HG02571 (cell line): ENCODE measurements at regions not wholly inside any gene's neighbourhood (a gene's known extent, or its start where the extent isn't known, plus 50 kb on each side); places are given as distances from the start of the nearest gene placed in this dataset.

Source experiments
- ATAC-seq: cut with Tn5 transposase; IDR thresholded peaks from one replicate; pipeline ENCODE4 v1.9.1; 2021; ENCODE audit warnings: mild to moderate bottlenecking, moderate library complexity; ENCODE audit not compliant: unreplicated experiment

DNA sequence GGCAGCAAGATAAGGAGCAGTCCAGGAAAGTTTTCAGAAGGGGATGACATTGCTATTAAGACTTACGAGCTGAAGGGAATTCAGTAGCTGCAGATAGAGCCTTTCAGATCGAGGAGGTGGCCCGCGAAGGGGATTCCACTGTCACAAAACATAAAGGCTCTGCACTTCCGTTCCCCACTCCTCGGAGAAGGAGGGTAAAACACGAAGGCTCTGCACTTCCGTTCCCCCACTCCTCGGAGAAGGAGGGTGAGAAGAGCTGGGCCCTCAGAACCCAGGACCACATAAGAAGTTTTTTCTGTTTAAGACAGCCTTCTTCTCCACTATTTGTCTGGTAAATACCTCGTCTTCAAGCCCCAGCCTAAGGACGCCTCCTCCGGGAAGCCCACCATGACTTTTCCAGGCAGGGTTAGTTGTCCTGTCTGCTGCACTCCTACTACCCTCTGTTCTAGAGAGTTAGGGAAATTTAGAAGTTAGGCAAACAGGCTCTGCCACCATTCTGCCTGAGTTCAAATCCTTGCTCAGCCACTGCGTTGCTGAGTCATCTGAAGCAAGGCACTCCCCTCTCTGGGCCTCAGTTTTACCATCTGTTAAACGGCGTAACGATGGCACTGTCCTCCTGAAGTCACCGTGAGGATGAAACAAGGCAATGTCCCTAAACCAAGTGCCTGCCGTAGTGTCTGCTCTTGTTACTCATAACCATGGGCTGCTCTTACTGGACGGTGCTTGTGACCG lies 134.1 kb upstream of the HES1 start:
- ATAC-seq = no peak

DNA sequence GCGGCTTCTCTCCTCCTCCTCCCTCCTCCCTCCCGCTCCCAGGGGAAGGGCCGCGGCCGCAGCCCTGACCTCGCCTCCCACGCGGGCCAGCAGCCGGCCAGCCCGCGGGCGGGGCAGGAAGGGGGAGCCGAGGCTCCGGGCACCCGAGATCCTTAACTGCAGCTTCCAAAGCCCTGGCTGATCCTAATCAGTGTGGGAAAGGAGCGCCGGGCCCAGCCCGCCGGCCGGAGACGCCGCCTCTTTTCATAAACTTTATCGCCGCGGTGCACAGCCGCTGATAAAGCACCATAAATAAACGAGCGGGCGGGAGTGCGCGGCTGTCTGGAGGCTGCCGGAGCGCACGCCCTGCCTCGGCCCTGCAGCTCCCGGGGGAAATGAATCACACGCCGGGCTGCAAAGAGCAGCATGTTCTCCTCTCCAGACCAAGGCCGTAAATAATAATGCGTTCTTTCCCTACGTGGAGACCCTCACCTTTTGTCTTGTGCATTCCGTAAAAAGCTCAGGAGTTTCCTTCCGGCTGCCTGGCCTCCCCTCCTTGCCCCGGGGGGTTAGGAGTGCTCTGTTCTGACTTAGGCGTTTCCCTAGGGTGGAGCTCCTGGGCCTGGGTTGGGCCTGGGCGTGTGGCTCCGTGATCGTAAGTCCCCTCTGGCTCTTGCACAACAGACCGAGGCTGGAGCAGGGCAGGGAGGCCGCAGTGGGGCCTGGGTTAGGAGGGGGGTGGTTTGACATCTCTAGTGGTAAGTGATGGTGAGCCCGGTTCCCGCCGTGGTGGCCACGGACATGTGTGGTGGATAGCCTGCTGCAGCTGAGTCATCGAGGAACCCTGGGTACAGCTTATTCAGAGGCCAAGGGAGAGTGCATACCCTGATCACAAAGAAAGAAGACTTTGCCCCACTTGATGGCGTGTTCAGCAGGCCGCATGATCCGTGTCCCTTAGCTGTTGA lies 132.6 kb upstream of the HES1 start:
- peak; percentile 49 for ATAC-seq

DNA sequence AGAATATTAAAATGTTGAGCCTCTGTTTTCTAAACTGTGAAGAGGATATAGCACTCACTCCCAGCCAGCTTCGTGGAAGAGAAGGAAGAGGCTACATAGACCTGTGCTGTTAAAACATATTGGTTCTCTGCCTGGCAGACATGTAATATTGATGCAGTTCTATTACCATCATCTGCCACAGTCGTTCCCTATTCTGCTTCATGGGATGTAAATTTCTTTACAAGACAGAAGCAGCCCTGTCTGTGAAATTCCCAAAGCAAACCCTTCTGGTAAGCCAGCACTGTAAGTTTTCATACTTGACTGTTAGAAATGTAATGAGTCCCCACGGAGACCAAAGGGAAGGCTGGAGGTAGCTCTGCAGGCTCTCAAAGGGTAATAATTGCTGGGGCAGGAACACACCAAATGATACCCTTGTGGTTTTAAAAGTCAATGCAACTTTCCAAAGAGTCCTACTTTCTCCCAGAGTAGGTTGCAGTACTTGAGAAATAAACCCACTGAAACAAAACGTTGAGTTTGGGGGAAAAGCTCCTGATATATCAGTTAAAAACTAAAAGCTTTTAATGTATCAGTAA lies 129.9 kb upstream of the HES1 start:
- no peak for ATAC-seq

DNA sequence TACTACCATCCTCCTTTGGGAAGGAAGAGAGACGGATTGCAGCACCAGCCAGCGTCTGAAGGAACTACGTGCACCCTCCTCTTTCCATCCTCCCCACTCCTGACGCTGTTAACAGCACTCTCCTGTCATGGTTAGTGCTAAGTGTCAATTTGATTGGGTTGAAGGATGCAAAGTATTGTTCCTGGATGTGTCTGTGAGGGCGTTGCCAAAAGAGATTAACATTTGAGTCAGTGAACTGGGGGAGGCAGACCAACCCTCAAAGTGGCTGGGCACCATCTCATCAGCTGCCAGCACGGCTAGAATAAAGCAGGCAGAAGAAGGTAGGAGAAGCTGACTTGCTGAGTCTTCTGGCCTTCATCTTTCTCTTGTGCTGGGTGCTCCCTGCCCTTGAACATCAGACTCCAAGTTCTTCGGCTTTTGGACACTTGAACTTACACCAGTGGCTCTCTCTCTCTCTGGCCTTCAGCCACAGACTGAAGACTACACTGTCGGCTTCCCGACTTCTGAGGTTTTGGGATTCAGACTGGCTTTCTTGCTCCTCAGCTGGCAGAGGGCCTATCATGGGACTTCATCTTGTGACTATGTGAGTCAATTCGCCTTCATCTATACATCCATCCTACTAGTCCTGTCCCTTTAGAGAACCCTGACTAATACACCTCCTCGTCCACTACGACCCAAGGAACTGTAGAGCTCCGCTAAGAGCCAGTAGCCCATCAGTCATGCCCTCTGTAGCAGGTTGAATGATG lies 128.2 kb upstream of the HES1 start:
- no peak for ATAC-seq

DNA sequence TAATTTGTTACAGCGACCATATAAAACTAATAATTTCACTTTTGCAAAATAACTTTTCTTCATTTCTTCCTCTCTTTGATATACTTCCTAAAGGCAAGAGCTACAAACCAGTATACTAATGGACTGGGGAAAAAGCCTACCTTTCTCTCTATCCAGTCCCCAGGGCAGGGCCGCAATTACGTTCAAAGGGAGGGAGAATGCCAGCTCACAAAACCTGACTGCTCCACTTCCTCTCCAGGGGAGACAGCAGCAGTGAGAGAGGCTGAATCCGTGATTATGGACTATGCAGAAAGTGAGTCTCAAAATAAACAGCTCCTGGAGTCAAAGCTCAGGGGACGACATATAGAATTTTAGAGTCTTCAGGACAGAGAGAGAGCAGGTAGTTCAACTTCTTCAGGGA lies 126.9 kb upstream of the HES1 start:
- no peak for ATAC-seq

DNA sequence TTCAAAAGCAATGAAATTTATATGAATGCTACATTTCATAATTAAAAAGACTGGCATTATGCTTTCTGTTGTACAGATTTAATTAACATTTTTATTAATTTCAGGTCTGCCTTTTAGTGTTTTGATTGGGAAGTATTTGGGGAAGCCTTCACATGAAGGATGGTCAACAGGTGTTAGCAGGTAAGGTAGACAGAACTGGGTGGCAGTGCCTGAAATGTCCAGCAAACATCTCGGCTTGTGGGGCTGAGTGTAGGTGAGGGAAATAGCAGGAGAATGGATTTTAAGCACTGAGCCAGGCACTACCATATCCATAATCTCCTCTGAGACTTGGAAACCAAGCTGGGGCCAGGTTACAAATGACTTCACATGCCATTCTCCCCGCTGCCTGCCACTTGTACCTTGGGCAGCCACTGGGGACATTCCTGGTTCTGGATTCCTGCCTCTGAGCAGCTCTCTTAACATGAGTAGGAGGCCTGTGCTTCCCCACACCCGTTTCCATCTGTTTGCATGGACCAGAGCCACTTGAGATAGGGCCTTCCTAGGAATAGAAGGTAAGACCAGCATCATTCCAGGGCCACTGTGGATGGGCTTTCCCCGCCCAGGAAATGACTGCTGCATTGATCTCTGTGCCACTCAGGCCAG lies 125.9 kb upstream of the HES1 start:
- no peak for ATAC-seq

DNA sequence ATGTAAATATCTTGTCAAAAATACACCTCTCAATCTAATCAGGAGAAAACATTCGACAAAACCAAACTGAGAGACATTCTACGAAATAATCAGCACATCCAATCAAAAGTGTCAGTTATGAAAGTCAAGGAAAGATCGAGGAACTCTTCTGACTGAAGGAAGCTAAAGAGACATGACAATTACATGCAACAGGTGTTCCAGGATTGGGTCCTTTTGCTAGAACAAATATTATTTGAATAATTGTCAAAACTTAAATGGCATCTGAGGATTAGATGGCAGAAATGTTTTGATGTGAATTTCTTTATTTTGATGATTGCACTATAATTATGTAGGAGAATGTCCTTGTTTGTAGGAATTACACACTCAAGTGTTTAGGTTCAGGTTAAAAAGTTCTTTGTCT lies 124.1 kb upstream of the HES1 start:
- ATAC-seq = no peak

DNA sequence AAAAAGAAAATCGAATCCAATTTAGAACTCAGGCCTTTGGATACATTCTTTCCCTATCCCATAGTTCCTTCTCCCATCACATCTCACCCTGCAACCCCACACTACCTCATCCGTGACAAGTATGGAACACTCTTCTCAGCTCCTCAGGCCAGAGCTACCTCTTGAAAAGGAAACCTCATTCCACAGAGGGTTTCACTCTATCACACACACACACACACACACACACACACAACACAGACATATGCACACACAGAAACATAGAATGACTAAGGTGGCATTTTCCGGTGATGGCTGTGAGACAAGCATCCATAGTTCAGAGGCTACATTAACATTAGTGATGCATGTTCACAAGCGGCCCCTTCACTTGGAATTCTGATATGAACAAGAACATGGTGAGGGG lies 122.0 kb upstream of the HES1 start:
- no peak for ATAC-seq

DNA sequence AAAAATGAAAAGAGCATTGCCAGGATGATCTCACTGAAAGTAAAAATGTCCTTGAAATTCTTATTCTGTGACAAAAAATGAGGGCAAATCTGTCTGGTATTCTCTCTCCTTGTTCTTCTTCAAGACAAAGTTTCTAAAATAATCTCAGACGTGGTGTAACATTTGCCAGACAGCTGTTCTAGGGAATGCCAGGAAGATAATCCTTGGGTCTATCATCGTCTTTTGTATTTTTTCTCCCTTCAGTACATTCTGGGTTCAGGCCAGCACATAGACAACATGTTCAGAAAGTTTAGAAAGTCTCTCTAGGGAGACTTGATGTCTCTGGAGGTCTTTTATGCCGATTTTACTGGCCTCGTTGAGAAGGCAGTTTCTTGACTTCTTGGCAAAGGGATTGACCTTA lies 121.2 kb upstream of the HES1 start:
- no peak for ATAC-seq

DNA sequence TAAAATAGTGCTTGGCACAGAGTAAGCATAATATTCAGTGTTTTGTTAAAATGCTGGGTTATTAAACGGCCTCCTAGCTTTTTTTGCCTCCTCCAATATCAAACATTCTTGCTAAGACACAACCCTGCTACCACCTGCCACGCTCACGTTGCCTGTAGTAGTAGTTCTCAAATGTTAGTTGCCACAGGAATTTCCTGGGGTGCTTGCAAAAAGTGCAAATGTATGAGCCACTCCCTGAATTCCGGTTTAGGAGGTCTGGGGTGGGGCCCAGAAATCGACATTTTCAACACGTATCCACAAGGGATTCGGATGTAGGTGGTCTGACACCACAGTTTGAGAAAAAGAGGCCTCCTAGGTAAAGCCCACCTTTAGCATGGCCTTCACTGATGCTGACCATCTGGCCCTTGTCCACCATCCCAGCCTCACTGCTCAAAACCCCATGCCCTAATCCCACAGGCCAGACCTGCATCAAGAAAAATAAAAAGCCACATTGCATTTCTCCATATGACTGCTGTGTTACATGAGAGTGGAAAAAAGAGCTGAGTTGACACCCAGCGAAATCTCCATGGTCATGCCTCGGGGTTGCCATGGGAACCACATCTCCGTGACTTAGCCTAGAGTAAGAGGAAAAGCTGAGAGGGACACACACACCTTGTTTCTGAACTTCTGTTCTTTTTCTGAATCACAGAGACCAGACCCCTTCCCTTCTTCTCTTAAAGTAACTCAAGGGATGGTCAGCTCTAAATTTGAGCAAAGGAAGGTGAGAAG lies 116.4 kb upstream of the HES1 start:
- no peak for ATAC-seq

DNA sequence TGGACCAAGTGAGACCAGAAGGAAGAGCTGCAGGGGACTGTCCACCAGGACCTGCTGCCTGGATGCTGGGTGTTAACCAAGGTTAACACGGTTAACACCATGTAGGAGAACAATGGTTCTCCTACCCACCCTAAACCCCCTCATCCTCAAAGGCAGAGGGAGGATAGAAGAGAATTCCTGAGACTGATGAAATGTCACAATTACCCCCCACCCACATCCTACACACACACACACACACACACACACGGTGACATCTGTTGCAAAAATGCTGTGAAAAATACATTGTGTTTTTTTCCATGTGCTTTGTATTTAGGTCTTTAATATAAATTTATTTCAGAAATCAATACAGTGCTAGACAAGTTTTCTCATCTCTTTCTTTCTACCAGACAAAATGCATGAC lies 113.9 kb upstream of the HES1 start:
- no peak for ATAC-seq

DNA sequence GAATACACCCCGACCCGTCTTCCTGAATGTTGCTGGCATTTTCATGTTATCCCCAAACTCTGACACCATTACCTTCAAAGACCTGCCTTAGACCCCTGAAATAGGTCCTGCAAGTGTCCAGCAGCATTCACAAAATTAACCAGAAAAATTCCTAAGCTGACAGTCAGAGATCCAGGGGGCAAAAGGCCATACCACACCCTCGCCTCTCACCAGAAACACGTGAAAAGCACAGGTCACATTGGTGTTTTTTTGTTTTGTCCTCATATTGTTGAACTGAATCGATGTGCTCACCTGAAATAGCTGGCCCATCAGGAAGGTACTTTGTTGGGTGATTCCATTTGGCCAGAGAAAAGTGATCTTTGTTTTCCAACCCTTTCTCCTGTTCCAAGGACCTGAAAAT lies 113.1 kb upstream of the HES1 start:
- ATAC-seq = no peak

DNA sequence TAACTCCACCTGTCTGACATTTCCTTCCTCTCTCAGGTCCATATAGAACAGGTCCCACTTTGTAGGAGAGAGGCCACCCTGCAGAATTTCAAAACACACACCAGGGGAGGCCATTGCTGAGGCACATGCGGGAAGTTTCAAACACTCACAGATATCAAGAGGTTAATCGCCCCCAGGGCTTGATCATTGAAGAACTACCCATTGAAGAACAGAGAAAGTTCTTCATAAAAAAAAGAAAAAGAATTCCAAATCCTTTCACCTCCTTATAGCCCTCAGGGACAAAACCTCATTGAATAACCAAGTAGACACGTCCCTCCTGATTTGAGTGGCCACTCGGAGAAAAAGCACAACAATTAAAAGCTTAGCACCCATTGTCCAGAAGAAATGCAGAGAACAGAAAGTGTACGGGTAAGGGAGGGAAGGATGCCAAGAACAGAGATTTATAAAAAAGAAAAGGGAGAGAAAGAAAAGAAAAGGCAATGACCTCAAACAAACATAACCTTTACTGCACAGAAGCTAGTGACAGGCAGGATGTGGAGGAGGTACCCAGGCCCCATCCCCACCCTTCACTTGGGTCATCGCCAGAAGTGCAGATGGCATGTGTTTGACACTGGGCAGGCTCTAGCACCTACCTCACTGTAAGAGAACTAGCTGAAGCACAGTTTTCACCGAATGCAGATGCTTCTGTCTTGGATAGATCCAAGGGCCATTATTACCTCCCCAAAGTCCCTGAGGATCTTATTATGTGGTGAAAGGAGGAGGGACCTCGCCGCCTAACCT lies 112.3 kb upstream of the HES1 start:
- ATAC-seq = no peak

DNA sequence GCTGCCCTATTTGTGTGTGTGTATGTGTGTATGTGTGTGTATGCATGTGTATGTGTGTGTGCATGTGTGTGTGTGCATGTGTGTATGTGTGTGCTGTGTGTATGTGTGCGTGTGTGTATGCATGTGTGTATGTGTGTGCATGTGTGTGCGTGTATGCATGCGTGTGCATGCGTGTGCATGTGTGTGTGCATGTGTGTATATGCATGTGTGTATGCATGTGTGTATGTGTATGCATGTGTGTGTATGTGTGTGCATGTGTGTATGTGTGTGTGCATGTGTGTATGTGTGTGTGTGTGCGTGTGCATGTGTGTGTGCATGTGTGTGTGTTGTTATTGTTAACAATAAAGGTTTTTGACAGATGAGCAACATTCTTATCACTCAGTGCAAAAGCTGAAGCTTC lies 110.8 kb upstream of the HES1 start:
- no peak for ATAC-seq

DNA sequence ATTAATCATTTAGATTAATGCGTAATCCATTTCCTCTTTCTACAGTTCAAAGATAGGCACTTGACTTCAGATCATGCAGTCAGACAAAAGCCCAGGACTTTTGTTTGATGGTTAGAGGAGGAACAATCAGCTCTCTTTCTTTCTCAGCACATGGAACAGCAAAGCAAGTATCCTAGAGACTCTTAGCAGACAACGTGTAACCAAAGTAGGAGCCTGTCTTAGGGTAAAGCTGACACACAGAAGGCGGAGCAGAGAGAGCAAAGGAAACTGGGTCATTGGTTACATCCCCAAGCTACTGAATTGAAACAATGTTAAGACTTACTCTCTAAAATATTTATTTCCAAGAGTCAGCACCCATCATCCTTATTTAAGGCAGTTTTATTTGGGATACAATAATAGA lies 110.0 kb upstream of the HES1 start:
- ATAC-seq = no peak

DNA sequence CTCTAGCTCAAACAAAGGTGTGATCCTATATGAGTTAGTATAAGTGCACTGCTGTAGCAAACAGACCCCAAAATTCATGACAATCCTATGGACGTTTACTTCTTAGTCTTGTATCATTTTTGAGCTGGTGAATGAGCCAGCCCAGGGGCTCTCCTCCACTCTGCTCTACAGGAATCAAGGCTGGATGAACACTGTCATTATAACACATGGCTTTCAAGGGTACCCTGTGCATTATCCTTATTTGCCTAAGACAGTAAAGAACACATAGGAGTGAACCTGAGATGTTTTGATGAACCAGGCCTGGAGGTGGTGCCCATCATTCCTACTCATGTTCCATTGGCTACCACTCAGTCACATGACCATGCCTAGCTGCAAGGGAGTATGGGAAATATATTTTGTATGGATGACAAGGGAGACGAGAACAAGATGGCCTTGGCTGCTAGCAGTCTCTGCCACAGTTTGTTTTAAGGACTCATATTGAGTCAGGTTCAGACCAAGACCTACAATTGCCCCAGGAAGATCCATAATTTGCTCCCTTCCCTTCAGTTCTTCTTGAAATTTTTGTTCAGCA lies 107.4 kb upstream of the HES1 start:
- no peak for ATAC-seq

DNA sequence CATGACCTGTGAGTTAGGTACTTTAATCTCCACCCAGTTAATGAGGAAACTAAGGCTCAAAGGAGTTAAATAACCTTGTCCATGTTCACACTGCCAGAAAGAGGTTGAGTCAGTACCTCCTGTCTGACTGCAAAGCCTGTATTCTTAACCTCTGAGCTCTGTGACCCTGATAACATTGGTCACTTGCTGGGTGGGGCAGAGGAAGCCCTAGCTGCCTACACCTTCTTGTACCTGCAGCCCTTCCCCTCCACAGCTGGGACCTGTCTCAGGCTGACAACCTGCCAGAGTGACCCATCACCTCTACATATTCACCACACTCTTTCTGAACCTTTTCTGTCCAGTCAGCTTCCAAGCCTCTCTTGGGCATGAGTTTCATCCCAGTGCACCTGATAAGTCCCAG lies 106.1 kb upstream of the HES1 start:
- ATAC-seq = no peak

DNA sequence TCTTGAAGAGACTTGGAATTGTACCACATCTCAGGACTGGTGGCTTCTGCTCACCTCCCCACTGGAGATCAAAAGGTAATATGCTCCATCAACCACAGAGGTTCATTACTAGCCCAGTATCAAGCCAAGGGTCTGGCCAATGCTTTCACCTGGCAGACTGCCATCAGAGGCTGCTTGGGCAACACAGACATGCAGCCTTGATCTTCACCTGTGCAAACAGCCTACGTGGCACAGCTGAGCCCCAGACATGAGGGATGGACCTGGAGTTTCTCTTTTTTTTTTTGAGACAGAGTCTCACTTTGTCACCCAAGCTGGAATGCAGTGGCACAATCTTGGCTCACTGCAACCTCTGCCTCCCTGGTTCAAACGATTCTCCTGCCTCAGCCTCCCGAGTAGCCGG lies 105.6 kb upstream of the HES1 start:
- no peak for ATAC-seq

DNA sequence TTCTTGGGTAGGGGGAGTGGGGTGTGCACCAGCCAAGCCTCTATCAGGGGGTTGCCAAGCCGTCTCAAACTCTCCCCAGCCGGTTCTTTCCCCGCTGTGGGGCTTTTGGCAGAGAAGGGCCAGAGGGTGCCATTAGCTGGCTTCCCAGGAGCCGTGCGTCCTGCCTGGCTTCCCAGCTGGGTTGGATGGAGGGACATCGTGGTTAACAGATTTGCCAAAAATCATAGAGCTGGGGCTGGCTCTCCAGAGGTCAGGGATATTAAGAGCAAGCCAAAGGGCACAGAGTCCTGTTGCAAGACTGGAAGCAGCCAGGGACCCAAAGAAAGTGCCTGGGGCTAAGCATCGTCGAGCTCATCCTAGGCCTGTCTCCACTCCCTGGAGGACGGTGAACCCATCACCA lies 104.6 kb upstream of the HES1 start:
- no peak for ATAC-seq
